H9 (cell line): ENCODE measurements at regions not wholly inside any gene's neighbourhood (a gene's known extent, or its start where the extent isn't known, plus 50 kb on each side); places are given as distances from the start of the nearest gene placed in this dataset.
A peak's percentile ranks its signal among the peaks of the same experiment; 100 is the strongest.

Source experiments
- DNase-seq: peaks from one replicate; pipeline ENCODE4 v3.0.0-alpha.2; 2017
- H2AFZ ChIP-seq: one replicate; pipeline ENCODE4 v1.6.1; 2013; ENCODE audit warnings: mild to moderate bottlenecking, low read length, control low read depth, moderate library complexity
- H2AK5ac ChIP-seq: 2 replicates; pipeline ENCODE4 v1.6.1; 2013; ENCODE audit warnings: low read length, control low read depth, mixed read lengths; ENCODE audit not compliant: insufficient read length
- H2BK120ac ChIP-seq: one replicate; pipeline ENCODE4 v1.6.1; 2013; ENCODE audit warnings: low read depth, mild to moderate bottlenecking, low read length, control low read depth, inconsistent platforms; ENCODE audit not compliant: poor library complexity, severe bottlenecking
- H2BK12ac ChIP-seq: 2 replicates; pipeline ENCODE4 v1.6.1; 2013; ENCODE audit warnings: low read length, control low read depth, mixed read lengths, low read depth; ENCODE audit not compliant: insufficient read length
- H2BK15ac ChIP-seq: 2 replicates; pipeline ENCODE4 v1.6.1; 2013; ENCODE audit warnings: low read depth, low read length, control low read depth
- H2BK20ac ChIP-seq: one replicate; pipeline ENCODE4 v1.6.1; 2013; ENCODE audit warnings: low read depth, mild to moderate bottlenecking, low read length, control low read depth, inconsistent platforms; ENCODE audit not compliant: poor library complexity, severe bottlenecking
- H2BK5ac ChIP-seq: 2 replicates; pipeline ENCODE4 v1.6.1; 2013; ENCODE audit warnings: low read length, control low read depth, mixed read lengths; ENCODE audit not compliant: insufficient read length
- H3K14ac ChIP-seq: 2 replicates; pipeline ENCODE4 v1.6.1; 2013; ENCODE audit warnings: low read length, control low read depth; ENCODE audit not compliant: insufficient read depth
- H3K18ac ChIP-seq: 2 replicates; pipeline ENCODE4 v1.6.1; 2013; ENCODE audit warnings: low read depth, mild to moderate bottlenecking, mixed read lengths, low read length, control low read depth; ENCODE audit not compliant: insufficient read length
- H3K23ac ChIP-seq: 2 replicates; pipeline ENCODE4 v1.6.1; 2013; ENCODE audit warnings: low read length, control low read depth, mixed read lengths, low read depth; ENCODE audit not compliant: insufficient read length
- H3K23me2 ChIP-seq: 2 replicates; pipeline ENCODE4 v1.6.1; 2013; ENCODE audit warnings: low read depth, mild to moderate bottlenecking, mixed read lengths, low read length, control low read depth; ENCODE audit not compliant: insufficient read length, poor library complexity, severe bottlenecking
- H3K27ac ChIP-seq: 2 replicates; pipeline ENCODE4 v1.5.1; 2013; ENCODE audit warnings: low read length, control low read depth, mixed read lengths, low read depth; ENCODE audit not compliant: insufficient read length
- H3K27me3 ChIP-seq: 2 replicates; pipeline ENCODE4 v1.6.1; 2013; ENCODE audit warnings: low read length, control low read depth, inconsistent platforms; ENCODE audit not compliant: insufficient read depth
- H3K4ac ChIP-seq: 2 replicates; pipeline ENCODE4 v1.6.1; 2013; ENCODE audit warnings: low read depth, mild to moderate bottlenecking, control low read depth, inconsistent platforms, low read length, moderate library complexity
- H3K4me1 ChIP-seq: 2 replicates; pipeline ENCODE4 v1.6.1; 2013; ENCODE audit warnings: low read length, control low read depth, inconsistent platforms; ENCODE audit not compliant: insufficient read depth
- H3K4me2 ChIP-seq: 2 replicates; pipeline ENCODE4 v1.6.1; 2013; ENCODE audit warnings: low read length, control low read depth, mixed read lengths; ENCODE audit not compliant: insufficient read length, insufficient read depth
- H3K56ac ChIP-seq: 2 replicates; pipeline ENCODE4 v1.6.1; 2013; ENCODE audit warnings: low read depth, mild to moderate bottlenecking, mixed read lengths, low read length, control low read depth; ENCODE audit not compliant: insufficient read length
- H3K79me1 ChIP-seq: 2 replicates; pipeline ENCODE4 v1.6.1; 2013; ENCODE audit warnings: low read depth, mild to moderate bottlenecking, moderate library complexity, low read length, control low read depth, inconsistent platforms; ENCODE audit not compliant: insufficient read depth, poor library complexity, severe bottlenecking
- H3K79me2 ChIP-seq: 2 replicates; pipeline ENCODE4 v1.6.1; 2013; ENCODE audit warnings: low read length, control low read depth, inconsistent platforms; ENCODE audit not compliant: insufficient read depth
- H3K9ac ChIP-seq: 2 replicates; pipeline ENCODE4 v1.6.1; 2013; ENCODE audit warnings: low read length, control low read depth, mixed read lengths; ENCODE audit not compliant: insufficient read length; ENCODE audit errors: extremely low read depth
- H3K9me3 ChIP-seq: one replicate; pipeline ENCODE4 v1.6.1; 2013; ENCODE audit warnings: low read depth, low read length, inconsistent platforms; ENCODE audit not compliant: control insufficient read depth
- H3T11ph ChIP-seq: one replicate; pipeline ENCODE4 v1.6.1; 2013; ENCODE audit warnings: mild to moderate bottlenecking, low read length, control low read depth, inconsistent platforms
- H4K20me1 ChIP-seq: one replicate; pipeline ENCODE4 v1.6.1; 2013; ENCODE audit not compliant: control insufficient read depth, insufficient read length, insufficient read depth
- H4K5ac ChIP-seq: 2 replicates; pipeline ENCODE4 v1.6.1; 2013; ENCODE audit warnings: low read depth, mild to moderate bottlenecking, mixed read lengths, low read length, control low read depth; ENCODE audit not compliant: insufficient read length
- H4K8ac ChIP-seq: replicated peaks from 2 replicates; pipeline ENCODE4 v1.6.1; 2013; ENCODE audit warnings: low read length, control low read depth, mixed read lengths, low read depth; ENCODE audit not compliant: insufficient read length
- H4K91ac ChIP-seq: 2 replicates; pipeline ENCODE4 v1.6.1; 2013; ENCODE audit warnings: low read depth, mild to moderate bottlenecking, moderate library complexity, mixed read lengths, low read length, control low read depth; ENCODE audit not compliant: insufficient read length
- H3K27ac Mint-ChIP-seq, 3 experiments: 2 replicates in 2 of 3; 3 replicates in 1 of 3; pipeline ENCODE4 v1.8.0; 2020 to 2021; ENCODE audit warnings: mixed read lengths in 3 of 3, mild to moderate bottlenecking in 1 of 3, moderate library complexity in 1 of 3
- H3K27me3 Mint-ChIP-seq: 2 replicates; pipeline ENCODE4 v1.8.0; 2021; ENCODE audit warnings: low read depth, mild to moderate bottlenecking, moderate library complexity, mixed read lengths
- H3K36me3 Mint-ChIP-seq, 3 experiments: 2 replicates in 2 of 3; 3 replicates in 1 of 3; pipeline ENCODE4 v1.8.0; 2020 to 2021; ENCODE audit warnings: low read depth in 3 of 3, mixed read lengths in 3 of 3; ENCODE audit not compliant: insufficient read depth in 1 of 3
- H3K4me1 Mint-ChIP-seq, 2 experiments: 2 replicates each; pipeline ENCODE4 v1.8.0; 2020; ENCODE audit warnings: mixed read lengths in 2 of 2
- H3K4me3 Mint-ChIP-seq, 2 experiments: 2 replicates in 1 of 2; 3 replicates in 1 of 2; pipeline ENCODE4 v1.8.0; 2020 to 2021; ENCODE audit warnings: mild to moderate bottlenecking in 2 of 2, mixed read lengths in 2 of 2, moderate library complexity in 1 of 2
- H3K9me3 Mint-ChIP-seq, 2 experiments: 2 replicates in 1 of 2; 3 replicates in 1 of 2; pipeline ENCODE4 v1.8.0; 2020; ENCODE audit warnings: mild to moderate bottlenecking in 2 of 2, mixed read lengths in 2 of 2, moderate library complexity in 1 of 2
- CTCF ChIP-seq: fragments of 200-600 bp; sonication (generic); conservative IDR thresholded peaks from 3 replicates; pipeline ENCODE4 v1.8.0; 2021; ENCODE audit warnings: antibody characterized with exemption, mild to moderate bottlenecking
- WGBS: extraction: QIAGEN DNeasy Blood & Tissue Kit; methylation state at CpG from one replicate; pipeline ENCODE4 v1.1.7; 2013; ENCODE audit warnings: missing lambda C conversion rate, low lambda C conversion rate, mixed read lengths; ENCODE audit not compliant: insufficient read length; ENCODE audit errors: extremely low coverage; 5-methylcytosine and 5-hydroxymethylcytosine counted together

- Histone ChIP-seq H2BK12ac (no peak overlapping the region), H3K9me3 (no peaks in the 10 kb centered on the region), H3K23me2 (no peaks in the 10 kb centered on the region), H3K79me2 (no peaks in the 10 kb centered on the region), H4K5ac (no peak overlapping the region), H3K4ac (no peak overlapping the region), H3K56ac (no peak overlapping the region), H2BK120ac (no peak overlapping the region), H2BK20ac (no peak overlapping the region), H4K91ac (no peak overlapping the region), H3T11ph (no peak overlapping the region), H4K8ac (no peak overlapping the region), H4K20me1 (no peaks in the 10 kb centered on the region), H3K14ac (no peak overlapping the region), H3K4me1 (no peaks in the 10 kb centered on the region), H2AFZ (no peak overlapping the region), H2AK5ac (no peak overlapping the region), H3K23ac (no peak overlapping the region), H3K79me1 (no peaks in the 10 kb centered on the region), H3K9ac (no peak overlapping the region), H2BK15ac (no peak overlapping the region), H3K18ac (no peak overlapping the region), H3K4me2 (no peak overlapping the region), H3K27me3 (no peaks in the 10 kb centered on the region), H3K27ac (no peak overlapping the region), H2BK5ac (no peak overlapping the region)
- Mint-ChIP-seq H3K36me3 (no peaks in the 10 kb centered on the region; a peak in 1 of 7 replicates), H3K27me3 (no peaks in the 10 kb centered on the region; the same call in 1 of the 2 replicates), H3K4me1 (peaks cover 4% of the 10 kb centered on the region in 2 experiments; a peak in 3 of 4 replicates), H3K4me3 (no peak overlapping the region), H3K9me3 (peaks cover 3% of the 10 kb centered on the region in 2 experiments; a peak in 3 of 5 replicates), H3K27ac (peak overlapping the region in 1 of 3 experiments; percentile 6; a peak in 2 of 7 replicates)
- TF ChIP-seq CTCF = no peak
- no peak for DNase-seq
- WGBS = no CpG with 5 or more reads among the region's 4 CpGs
These were observed 226.5 kb upstream of the MCHR2 start for GRCh38 chr6:100220543-100220942.
